ENCODE measurements at regions not wholly inside any gene's neighbourhood (a gene's known extent, or its start where the extent isn't known, plus 50 kb on each side); places are given as distances from the start of the nearest gene placed in this dataset.

DNA sequence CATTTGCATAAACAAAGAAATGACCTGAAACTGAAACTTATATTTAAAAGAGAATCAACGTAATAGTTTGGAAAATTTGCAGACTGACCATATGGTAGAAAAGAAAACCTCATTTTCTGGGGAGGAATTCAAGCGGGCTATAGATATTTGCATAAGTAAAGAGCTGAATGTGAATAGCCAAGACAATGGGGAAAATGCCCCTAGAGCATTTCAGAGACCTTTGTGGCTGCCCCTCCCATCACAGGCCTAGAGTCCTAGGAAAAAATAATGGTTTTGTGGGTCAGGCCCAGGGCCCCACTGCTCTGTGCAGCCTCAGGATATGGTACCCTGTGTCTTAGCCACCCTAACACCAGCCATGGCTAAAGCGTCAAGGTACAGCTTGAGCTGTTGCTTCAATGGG lies 480.6 kb upstream of the MBL2 start:
- no peak for TF ChIP-seq EZH2 (IDR thresholded peaks at IDR 0.05; ENCODE audit: low read length)
- TF ChIP-seq, protein P1, sequence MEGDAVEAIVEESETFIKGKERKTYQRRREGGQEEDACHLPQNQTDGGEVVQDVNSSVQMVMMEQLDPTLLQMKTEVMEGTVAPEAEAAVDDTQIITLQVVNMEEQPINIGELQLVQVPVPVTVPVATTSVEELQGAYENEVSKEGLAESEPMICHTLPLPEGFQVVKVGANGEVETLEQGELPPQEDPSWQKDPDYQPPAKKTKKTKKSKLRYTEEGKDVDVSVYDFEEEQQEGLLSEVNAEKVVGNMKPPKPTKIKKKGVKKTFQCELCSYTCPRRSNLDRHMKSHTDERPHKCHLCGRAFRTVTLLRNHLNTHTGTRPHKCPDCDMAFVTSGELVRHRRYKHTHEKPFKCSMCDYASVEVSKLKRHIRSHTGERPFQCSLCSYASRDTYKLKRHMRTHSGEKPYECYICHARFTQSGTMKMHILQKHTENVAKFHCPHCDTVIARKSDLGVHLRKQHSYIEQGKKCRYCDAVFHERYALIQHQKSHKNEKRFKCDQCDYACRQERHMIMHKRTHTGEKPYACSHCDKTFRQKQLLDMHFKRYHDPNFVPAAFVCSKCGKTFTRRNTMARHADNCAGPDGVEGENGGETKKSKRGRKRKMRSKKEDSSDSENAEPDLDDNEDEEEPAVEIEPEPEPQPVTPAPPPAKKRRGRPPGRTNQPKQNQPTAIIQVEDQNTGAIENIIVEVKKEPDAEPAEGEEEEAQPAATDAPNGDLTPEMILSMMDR (optimal IDR thresholded peaks at IDR 0.05 in 1 of 3, IDR thresholded peaks at IDR 0.05 in 1 of 3, conservative IDR thresholded peaks at IDR 0.05 in 1 of 3; ENCODE audit: extremely low read depth in 1 of 3, insufficient read depth in 2 of 3, low read length in 3 of 3) = no peak
